ENCODE measurements at regions not wholly inside any gene's neighbourhood (a gene's known extent, or its start where the extent isn't known, plus 50 kb on each side); places are given as distances from the start of the nearest gene placed in this dataset.
"Not testable (repeated sequence)": the region's sequence is repeated elsewhere in the genome, so short reads cannot be mapped to it uniquely, and the experiment has no call there.

DNA sequence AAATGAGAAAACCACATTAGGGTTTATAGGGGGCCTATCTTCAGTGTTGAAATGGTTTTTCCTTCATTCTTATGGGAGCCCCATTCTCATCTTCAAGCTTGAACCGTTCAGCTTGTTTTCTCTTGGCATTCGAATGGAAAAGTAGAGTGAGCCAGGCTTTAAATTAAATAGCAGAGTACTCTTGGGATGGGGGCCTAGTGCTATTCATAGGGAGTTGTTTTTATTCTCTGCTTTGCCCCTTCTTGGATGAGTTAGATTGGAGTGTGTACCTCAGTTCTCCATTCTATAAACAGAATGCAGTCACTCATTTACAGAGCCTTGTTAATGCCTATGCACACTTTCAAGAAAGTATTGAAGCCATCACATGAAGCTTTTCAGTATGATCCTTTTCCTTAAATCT, 127.9 kb downstream of the FAM170A start:
- Histone ChIP-seq H3K4me3 (replicated peaks in 1 of 3) (no peak overlapping the region), H3K27me3 (no peaks in the 10 kb centered on the region), H3K9me3 (no peaks in the 10 kb centered on the region), H3K27ac (no peak overlapping the region), H3K36me3 (no peaks in the 10 kb centered on the region), H3K4me1 (no peaks in the 10 kb centered on the region)
- no peak for TF ChIP-seq POLR2A (IDR thresholded peaks at IDR 0.05)
- TF ChIP-seq CTCF (IDR thresholded peaks at IDR 0.05), result no peak
- 29 to 35% methylated on average over 2 of the region's 2 CpGs for WGBS, 2 donors
- intact Hi-C loops (cut with DNase I), result no loop called here
- DNase-seq, result no peak

GRCh38 chr5:119769695-119770693, 140.6 kb downstream of the FAM170A start:
- H3K9me3 ChIP-seq; H3K27me3 ChIP-seq; H3K4me3 ChIP-seq (replicated peaks in 1 of 3); H3K27ac ChIP-seq; intact Hi-C loops (cut with DNase I); DNase-seq; H3K36me3 ChIP-seq; H3K4me1 ChIP-seq: not testable (repeated sequence)
- WGBS, 2 donors, result 52 to 68% methylated on average over 6 to 11 of the region's 11 CpGs

GRCh38 chr5:119780145-119780544, 150.8 kb downstream of the FAM170A start:
- 84 to 91% methylated on average over 15 of the region's 15 CpGs for WGBS, 2 donors
- H3K9me3 ChIP-seq; intact Hi-C loops (cut with DNase I); H3K27ac ChIP-seq; H3K4me3 ChIP-seq (replicated peaks in 1 of 3); H3K27me3 ChIP-seq; H3K36me3 ChIP-seq; H3K4me1 ChIP-seq; DNase-seq: not testable (repeated sequence)

- Histone ChIP-seq H3K4me1 (no peaks in the 10 kb centered on the region), H3K9me3 (no peaks in the 10 kb centered on the region), H3K27ac (no peak overlapping the region), H3K27me3 (no peaks in the 10 kb centered on the region), H3K36me3 (no peaks in the 10 kb centered on the region), H3K4me3 (replicated peaks in 1 of 3) (no peak overlapping the region)
- TF ChIP-seq POLR2A (IDR thresholded peaks at IDR 0.05) (no peak), CTCF (IDR thresholded peaks at IDR 0.05) (no peak)
- intact Hi-C loops (cut with DNase I), result no loop called here
- no peak for DNase-seq
Measured at GRCh38 chr5:119785057-119785456, 155.7 kb downstream of the FAM170A start.

- Histone ChIP-seq H3K27ac (no peak overlapping the region), H3K4me1 (no peaks in the 10 kb centered on the region), H3K4me3 (replicated peaks in 1 of 3) (no peak overlapping the region), H3K27me3 (no peaks in the 10 kb centered on the region), H3K36me3 (no peaks in the 10 kb centered on the region), H3K9me3 (no peaks in the 10 kb centered on the region)
- TF ChIP-seq POLR2A (IDR thresholded peaks at IDR 0.05) (no peak), CTCF (IDR thresholded peaks at IDR 0.05) (no peak)
- intact Hi-C loops (cut with DNase I), result no loop called here
- DNase-seq, result no peak
- 61 to 71% methylated on average over 2 of the region's 2 CpGs for WGBS, 2 donors
Measured at GRCh38 chr5:119789406-119790117, 160.2 kb downstream of the FAM170A start.
